Thyroid gland (tissue), 4 donors: ENCODE measurements at regions not wholly inside any gene's neighbourhood (a gene's known extent, or its start where the extent isn't known, plus 50 kb on each side); places are given as distances from the start of the nearest gene placed in this dataset.

Source experiments
- DNase-seq, 2 donors: peaks; one replicate each; pipeline ENCODE4 v3.0.0-alpha.2; 2019
- H3K27ac ChIP-seq, 3 donors: fragments of 200-600 bp; sonication (generic); 1 replicate in 2 of 3; 2 replicates in 1 of 3; pipeline ENCODE4 v1.5.1; 2016 to 2019; ENCODE audit warnings: mild to moderate bottlenecking in 1 of 3, moderate library complexity in 1 of 3
- H3K27me3 ChIP-seq: fragments of 200-600 bp; sonication (generic); one replicate; pipeline ENCODE4 v1.5.1; 2019
- H3K36me3 ChIP-seq, 2 donors: fragments of 200-600 bp; sonication (generic); one replicate each; pipeline ENCODE4 v1.5.1; 2016 to 2019
- H3K4me1 ChIP-seq, 2 donors: fragments of 200-600 bp; sonication (generic); one replicate each; pipeline ENCODE4 v1.5.1; 2017 to 2019
- H3K4me3 ChIP-seq, 3 donors: fragments of 200-600 bp; sonication (generic); replicated peaks in 1 of 3; 1 replicate in 2 of 3; 2 replicates in 1 of 3; pipeline ENCODE4 v1.5.1; 2016; ENCODE audit warnings: mild to moderate bottlenecking in 1 of 3
- H3K9me3 ChIP-seq: fragments of 200-600 bp; sonication (generic); one replicate; pipeline ENCODE4 v1.5.1; 2017
- CTCF ChIP-seq, 6 experiments: fragments of 200-600 bp in 3 of 6; fragments of 450-650 bp in 3 of 6; sonication (generic) in 3 of 6; IDR thresholded peaks; one replicate each; pipeline ENCODE4 v1.5.1; 2016 to 2019; ENCODE audit warnings: antibody characterized with exemption in 6 of 6, mild to moderate bottlenecking in 2 of 6, inconsistent platforms in 1 of 6, moderate library complexity in 1 of 6
- POLR2A ChIP-seq, 2 donors: fragments of 450-650 bp; IDR thresholded peaks; one replicate each; pipeline ENCODE4 v1.6.1; 2017; ENCODE audit warnings: antibody characterized with exemption in 2 of 2, mild to moderate bottlenecking in 2 of 2, moderate library complexity in 1 of 2
- WGBS, 2 donors: methylation state at CpG; one replicate each; pipeline ENCODE4 v1.1.5; 2017; 5-methylcytosine and 5-hydroxymethylcytosine counted together
- intact Hi-C: fragments of 100-400 bp; cut with DNase I; formaldehyde crosslinking; loops from one replicate; pipeline ENCODE4 v1.15.1; 2023

- no peak overlapping the region for H3K27ac ChIP-seq
- H3K36me3 ChIP-seq = no peaks in the 10 kb centered on the region
- no peak for DNase-seq
- H3K4me3 ChIP-seq = no peak overlapping the region
- H3K27me3 ChIP-seq = no peaks in the 10 kb centered on the region
- H3K9me3 ChIP-seq = no peaks in the 10 kb centered on the region
- WGBS, 2 donors = 63 to 75% methylated on average over 2 of the region's 2 CpGs
- TF ChIP-seq POLR2A (IDR thresholded peaks at IDR 0.05) = no peak
- TF ChIP-seq CTCF (IDR thresholded peaks at IDR 0.05) = no peak
- intact Hi-C loops = no loop called here
- H3K4me1 ChIP-seq = peaks cover 0 to 4% of the 10 kb centered on the region in 2 donors
These were observed 534.3 kb downstream of the ETS1 start for GRCh38 chr11:128052912-128053641.

- H3K4me3 ChIP-seq = no peak overlapping the region
- no peak for TF ChIP-seq CTCF (IDR thresholded peaks at IDR 0.05)
- TF ChIP-seq POLR2A (IDR thresholded peaks at IDR 0.05) = no peak
- intact Hi-C loops = no loop called here
- DNase-seq = no peak
- no peak overlapping the region for H3K27ac ChIP-seq
- peaks cover 0 to 1% of the 10 kb centered on the region in 2 donors for H3K4me1 ChIP-seq
- no peaks in the 10 kb centered on the region for H3K9me3 ChIP-seq
- no peaks in the 10 kb centered on the region for H3K36me3 ChIP-seq
- 96 to 97% methylated on average over 4 of the region's 4 CpGs for WGBS, 2 donors
- H3K27me3 ChIP-seq = no peaks in the 10 kb centered on the region
These were observed 539.2 kb downstream of the ETS1 start for GRCh38 chr11:128048121-128048520.

- no peak for DNase-seq
- no peaks in the 10 kb centered on the region for H3K27me3 ChIP-seq
- peaks cover 4% of the 10 kb centered on the region in 2 donors for H3K4me1 ChIP-seq
- H3K36me3 ChIP-seq = no peaks in the 10 kb centered on the region
- H3K9me3 ChIP-seq = no peaks in the 10 kb centered on the region
- intact Hi-C loops = no loop called here
- 82 to 84% methylated on average over 4 of the region's 4 CpGs for WGBS, 2 donors
- TF ChIP-seq POLR2A (IDR thresholded peaks at IDR 0.05) (no peak), CTCF (IDR thresholded peaks at IDR 0.05) (no peak)
- no peak overlapping the region for H3K4me3 ChIP-seq
- H3K27ac ChIP-seq = no peak overlapping the region
These were observed 540.3 kb downstream of the ETS1 start for GRCh38 chr11:128047026-128047425.

GRCh38 chr11:128046213-128046612, 541.1 kb downstream of the ETS1 start:
- no peak for TF ChIP-seq POLR2A (IDR thresholded peaks at IDR 0.05)
- no peak for TF ChIP-seq CTCF (IDR thresholded peaks at IDR 0.05)
- Histone ChIP-seq H3K4me3 (no peak overlapping the region), H3K9me3 (no peaks in the 10 kb centered on the region), H3K27me3 (no peaks in the 10 kb centered on the region), H3K27ac (no peak overlapping the region), H3K4me1 (peaks cover 5 to 6% of the 10 kb centered on the region in 2 donors), H3K36me3 (no peaks in the 10 kb centered on the region)
- intact Hi-C loops = no loop called here
- 67 to 79% methylated on average over 3 of the region's 3 CpGs for WGBS, 2 donors
- DNase-seq = no peak

GRCh38 chr11:128045094-128045725, 542.1 kb downstream of the ETS1 start:
- no peaks in the 10 kb centered on the region for H3K27me3 ChIP-seq
- no peak overlapping the region for H3K27ac ChIP-seq
- no peak for TF ChIP-seq CTCF (IDR thresholded peaks at IDR 0.05)
- no peak for TF ChIP-seq POLR2A (IDR thresholded peaks at IDR 0.05)
- intact Hi-C loops = no loop called here
- DNase-seq = no peak
- H3K4me3 ChIP-seq = no peak overlapping the region
- H3K4me1 ChIP-seq = peaks cover 14% of the 10 kb centered on the region in 2 donors
- no peaks in the 10 kb centered on the region for H3K9me3 ChIP-seq
- 60 to 67% methylated on average over 4 of the region's 4 CpGs for WGBS, 2 donors
- H3K36me3 ChIP-seq = no peaks in the 10 kb centered on the region
